ENCODE measurements at regions not wholly inside any gene's neighbourhood (a gene's known extent, or its start where the extent isn't known, plus 50 kb on each side); places are given as distances from the start of the nearest gene placed in this dataset.

- Histone ChIP-seq H3K27me3 (ENCODE audit: control insufficient read depth in 3 of 3, insufficient read depth in 3 of 3, low read length in 2 of 3) (peaks cover 0 to 13% (median 0%) of the 10 kb centered on the region in 3 donors), H3K4me3 (no peak overlapping the region), H3K36me3 (ENCODE audit: control insufficient read depth in 4 of 4, insufficient read depth in 4 of 4, low read length in 4 of 4) (no peaks in the 10 kb centered on the region), H3K27ac (ENCODE audit: low read depth in 1 of 2, low read length in 1 of 2) (no peak overlapping the region), H3K4me1 (ENCODE audit: control insufficient read depth in 5 of 5, insufficient read depth in 5 of 5, low read length in 5 of 5) (no peaks in the 10 kb centered on the region), H3K9ac (ENCODE audit: insufficient read depth in 1 of 2, low read length in 2 of 2) (no peak overlapping the region), H3K9me3 (ENCODE audit: control insufficient read depth in 4 of 4, insufficient read depth in 3 of 4, low read length in 3 of 4) (peaks cover 0 to 2% (median 0%) of the 10 kb centered on the region in 4 donors)
- no peak for ATAC-seq (ENCODE audit: insufficient read depth, low FRiP score)
- no peak for TF ChIP-seq CTCF (IDR thresholded peaks at IDR 0.05; ENCODE audit: control extremely low read depth, extremely low read depth)
- WGBS, 2 donors = 84 to 88% methylated on average over 1 of the region's 1 CpG
- DNase-seq = no peak
These were observed 87.6 kb upstream of the VCX3B start for GRCh38 chrX:8377041-8377440.

DNA sequence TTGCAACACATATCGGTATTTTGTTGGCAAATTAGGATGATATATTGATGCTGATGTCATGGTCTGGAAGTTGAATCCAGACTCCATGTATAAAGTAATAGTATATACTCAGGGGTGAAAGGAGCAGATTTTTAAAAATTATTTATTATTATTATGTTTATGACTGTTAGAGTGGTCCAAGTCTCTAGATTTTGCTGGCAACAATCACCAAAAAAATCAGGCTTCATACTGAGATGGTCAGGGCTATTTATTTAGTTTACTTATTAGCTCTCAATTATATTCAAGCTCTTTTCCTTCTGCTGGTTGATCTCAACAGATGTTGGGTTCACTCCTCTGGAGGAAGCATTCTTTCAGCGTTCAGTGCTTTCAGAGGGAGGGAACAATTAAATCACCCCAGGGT is 73.9 kb upstream of the VCX3B start:
- H3K4me3 ChIP-seq = no peak overlapping the region
- peaks cover 0 to 10% (median 0%) of the 10 kb centered on the region in 3 donors for H3K27me3 ChIP-seq (ENCODE audit: control insufficient read depth in 3 of 3, insufficient read depth in 3 of 3, low read length in 2 of 3)
- ATAC-seq (ENCODE audit: insufficient read depth, low FRiP score) = no peak
- no peak overlapping the region for H3K9ac ChIP-seq (ENCODE audit: insufficient read depth in 1 of 2, low read length in 2 of 2)
- peak in 1 of 3 donors; percentile 1 for DNase-seq
- TF ChIP-seq CTCF (IDR thresholded peaks at IDR 0.05; ENCODE audit: control extremely low read depth, extremely low read depth) = no peak
- no peaks in the 10 kb centered on the region for H3K4me1 ChIP-seq (ENCODE audit: control insufficient read depth in 5 of 5, insufficient read depth in 5 of 5, low read length in 5 of 5)
- no peaks in the 10 kb centered on the region for H3K9me3 ChIP-seq (ENCODE audit: control insufficient read depth in 4 of 4, insufficient read depth in 3 of 4, low read length in 3 of 4)
- no peak overlapping the region for H3K27ac ChIP-seq (ENCODE audit: low read depth in 1 of 2, low read length in 1 of 2)
- 53 to 72% methylated on average over 2 of the region's 2 CpGs for WGBS, 2 donors
- no peaks in the 10 kb centered on the region for H3K36me3 ChIP-seq (ENCODE audit: control insufficient read depth in 4 of 4, insufficient read depth in 4 of 4, low read length in 4 of 4)

DNA sequence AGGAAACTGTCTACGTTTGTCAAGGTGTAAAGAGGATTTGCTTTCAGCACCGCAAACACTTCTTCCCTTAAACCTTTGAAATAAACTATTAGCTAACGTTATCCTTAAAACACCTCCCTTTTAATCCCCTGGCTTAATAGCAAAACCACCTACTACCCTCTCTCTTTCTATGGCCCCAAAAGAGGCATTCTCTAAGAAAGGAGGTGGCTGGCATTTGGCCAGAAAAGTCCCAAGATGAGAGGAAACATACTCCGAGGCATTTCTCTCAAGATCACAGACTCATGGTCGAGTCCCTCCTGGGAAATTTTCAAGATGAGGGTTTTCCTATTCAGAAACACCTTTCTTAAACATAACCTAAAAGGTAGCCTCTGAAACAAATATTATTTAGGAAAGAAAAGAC is 60.6 kb upstream of the VCX3B start:
- TF ChIP-seq CTCF (IDR thresholded peaks at IDR 0.05; ENCODE audit: control extremely low read depth, extremely low read depth) = no peak
- Histone ChIP-seq H3K9me3 (ENCODE audit: control insufficient read depth in 4 of 4, insufficient read depth in 3 of 4, low read length in 3 of 4) (no peaks in the 10 kb centered on the region), H3K27me3 (ENCODE audit: control insufficient read depth in 3 of 3, insufficient read depth in 3 of 3, low read length in 2 of 3) (peaks cover 0 to 4% (median 0%) of the 10 kb centered on the region in 3 donors), H3K4me1 (ENCODE audit: control insufficient read depth in 5 of 5, insufficient read depth in 5 of 5, low read length in 5 of 5) (peaks cover 0 to 5% (median 0%) of the 10 kb centered on the region in 5 donors), H3K9ac (ENCODE audit: insufficient read depth in 1 of 2, low read length in 2 of 2) (no peak overlapping the region), H3K27ac (ENCODE audit: low read depth in 1 of 2, low read length in 1 of 2) (peak overlapping the region in 1 of 2 donors; percentile 67), H3K36me3 (ENCODE audit: control insufficient read depth in 4 of 4, insufficient read depth in 4 of 4, low read length in 4 of 4) (no peaks in the 10 kb centered on the region), H3K4me3 (no peak overlapping the region)
- WGBS, 2 donors = 47 to 60% methylated on average over 5 of the region's 5 CpGs
- DNase-seq = peak in 2 of 3 donors; percentile 5 to 10
- no peak for ATAC-seq (ENCODE audit: insufficient read depth, low FRiP score)

- Histone ChIP-seq H3K4me1 (ENCODE audit: control insufficient read depth in 5 of 5, insufficient read depth in 5 of 5, low read length in 5 of 5) (peaks cover 0 to 5% (median 0%) of the 10 kb centered on the region in 5 donors), H3K4me3 (no peak overlapping the region), H3K27me3 (ENCODE audit: control insufficient read depth in 3 of 3, insufficient read depth in 3 of 3, low read length in 2 of 3) (peaks cover 0 to 4% (median 0%) of the 10 kb centered on the region in 3 donors), H3K27ac (ENCODE audit: low read depth in 1 of 2, low read length in 1 of 2) (no peak overlapping the region), H3K36me3 (ENCODE audit: control insufficient read depth in 4 of 4, insufficient read depth in 4 of 4, low read length in 4 of 4) (no peaks in the 10 kb centered on the region), H3K9ac (ENCODE audit: insufficient read depth in 1 of 2, low read length in 2 of 2) (no peak overlapping the region), H3K9me3 (ENCODE audit: control insufficient read depth in 4 of 4, insufficient read depth in 3 of 4, low read length in 3 of 4) (no peaks in the 10 kb centered on the region)
- WGBS, 2 donors = 44 to 57% methylated on average over 6 of the region's 6 CpGs
- ATAC-seq (ENCODE audit: insufficient read depth, low FRiP score) = peak; percentile 46
- no peak for TF ChIP-seq CTCF (IDR thresholded peaks at IDR 0.05; ENCODE audit: control extremely low read depth, extremely low read depth)
- DNase-seq = peak in 2 of 3 donors; percentile 8 to 46
These were observed 60.2 kb upstream of the VCX3B start for GRCh38 chrX:8404471-8404870.

All from lung (tissue), 11 donors.